ENCODE measurements at regions not wholly inside any gene's neighbourhood (a gene's known extent, or its start where the extent isn't known, plus 50 kb on each side); places are given as distances from the start of the nearest gene placed in this dataset.

DNA sequence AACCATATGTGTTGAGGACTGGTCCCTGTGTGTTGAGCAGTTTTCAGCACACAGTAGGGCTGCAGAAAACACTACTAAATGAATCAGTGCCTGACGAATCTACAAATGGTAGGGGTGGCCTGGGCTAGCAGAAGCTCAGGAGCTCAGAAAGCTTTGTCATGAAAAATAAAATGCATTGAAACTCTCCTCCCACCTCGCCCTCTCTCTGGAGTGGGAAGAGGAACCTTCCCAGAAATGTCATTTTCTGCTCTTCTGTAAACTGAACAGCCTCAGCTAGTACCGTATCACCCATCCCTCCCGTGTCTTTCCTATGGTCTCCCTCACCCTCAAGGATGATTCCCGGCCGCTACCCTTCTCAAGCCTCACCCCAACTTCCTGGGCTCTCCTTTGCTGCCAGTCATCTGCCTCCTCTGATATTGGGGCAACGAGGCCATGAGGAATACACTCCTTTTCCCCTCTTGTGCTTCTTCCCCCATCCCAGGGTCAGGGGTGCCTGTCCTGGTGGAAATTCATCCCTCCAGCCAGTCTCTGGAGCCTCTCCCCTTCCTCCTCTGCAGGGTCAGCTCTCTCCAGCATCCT lies 734.5 kb downstream of the PTPRU start:
- DNase-seq (ENCODE audit: low spot score), result no peak

DNA sequence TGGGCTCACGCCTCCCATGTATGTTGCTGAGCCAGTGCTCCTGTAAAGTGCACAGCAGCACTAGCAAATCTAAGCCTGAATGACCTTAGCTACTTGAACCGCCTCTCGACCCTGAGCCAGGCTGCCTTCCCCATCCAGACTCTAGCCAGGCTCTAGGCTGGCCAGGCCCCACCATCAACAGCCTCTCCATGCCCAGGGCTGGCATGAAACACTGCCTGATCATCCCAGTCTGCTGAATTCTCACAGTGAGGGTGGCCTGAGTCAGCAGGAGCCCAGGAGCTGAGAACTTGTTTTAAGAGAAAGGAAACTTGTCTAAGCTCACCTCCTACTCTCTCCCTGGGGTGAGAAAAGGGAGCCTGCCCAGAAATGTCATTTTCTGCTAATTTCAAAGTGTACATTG lies 733.3 kb downstream of the PTPRU start:
- no peak for DNase-seq (ENCODE audit: low spot score)

DNA sequence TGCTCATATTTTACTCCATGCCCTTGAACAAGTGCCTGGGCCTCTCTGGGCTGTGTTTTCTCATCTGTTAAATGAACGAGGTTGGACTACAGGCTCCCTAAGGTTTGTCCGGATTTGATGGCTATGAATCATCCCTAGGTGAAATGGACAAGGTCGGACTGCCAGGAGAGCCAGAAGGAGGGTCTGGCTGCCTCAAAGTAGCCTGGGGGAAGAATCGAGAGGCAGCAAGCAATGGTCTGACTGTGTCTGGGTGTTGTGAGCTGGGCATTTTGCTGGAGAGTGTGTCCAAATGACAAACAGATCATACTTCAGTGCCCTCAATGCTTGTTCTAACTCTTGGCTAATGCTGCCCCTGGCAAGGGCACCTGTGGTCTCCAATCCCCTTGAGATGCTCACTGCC lies 730.9 kb downstream of the PTPRU start:
- no peak for DNase-seq (ENCODE audit: low spot score)

DNA sequence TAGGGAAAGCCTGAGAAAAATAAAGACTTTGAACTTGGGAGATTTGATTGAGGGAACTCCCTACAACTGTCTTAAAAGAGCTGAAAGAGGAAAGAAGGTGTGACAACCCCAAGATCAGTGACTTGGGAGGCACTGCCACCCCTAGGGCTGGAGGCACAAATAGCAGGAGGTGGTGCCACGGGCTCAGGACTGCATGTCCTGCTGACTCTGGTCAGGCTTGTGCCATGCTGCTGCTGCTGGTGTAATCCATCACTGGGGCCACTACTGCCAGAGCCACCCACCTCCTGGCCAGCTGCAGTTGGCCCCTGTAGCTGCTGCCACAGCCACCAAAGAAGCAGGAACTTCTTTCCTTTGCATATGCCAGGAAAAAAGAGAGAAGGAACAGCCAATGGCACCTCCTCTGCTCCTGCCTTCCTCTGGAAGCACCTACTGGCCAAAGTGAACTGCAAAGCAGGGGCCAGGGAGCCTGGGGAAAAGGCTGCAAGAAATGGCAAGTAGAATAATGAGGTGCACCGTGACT lies 730.3 kb downstream of the PTPRU start:
- no peak for DNase-seq (ENCODE audit: low spot score)

DNA sequence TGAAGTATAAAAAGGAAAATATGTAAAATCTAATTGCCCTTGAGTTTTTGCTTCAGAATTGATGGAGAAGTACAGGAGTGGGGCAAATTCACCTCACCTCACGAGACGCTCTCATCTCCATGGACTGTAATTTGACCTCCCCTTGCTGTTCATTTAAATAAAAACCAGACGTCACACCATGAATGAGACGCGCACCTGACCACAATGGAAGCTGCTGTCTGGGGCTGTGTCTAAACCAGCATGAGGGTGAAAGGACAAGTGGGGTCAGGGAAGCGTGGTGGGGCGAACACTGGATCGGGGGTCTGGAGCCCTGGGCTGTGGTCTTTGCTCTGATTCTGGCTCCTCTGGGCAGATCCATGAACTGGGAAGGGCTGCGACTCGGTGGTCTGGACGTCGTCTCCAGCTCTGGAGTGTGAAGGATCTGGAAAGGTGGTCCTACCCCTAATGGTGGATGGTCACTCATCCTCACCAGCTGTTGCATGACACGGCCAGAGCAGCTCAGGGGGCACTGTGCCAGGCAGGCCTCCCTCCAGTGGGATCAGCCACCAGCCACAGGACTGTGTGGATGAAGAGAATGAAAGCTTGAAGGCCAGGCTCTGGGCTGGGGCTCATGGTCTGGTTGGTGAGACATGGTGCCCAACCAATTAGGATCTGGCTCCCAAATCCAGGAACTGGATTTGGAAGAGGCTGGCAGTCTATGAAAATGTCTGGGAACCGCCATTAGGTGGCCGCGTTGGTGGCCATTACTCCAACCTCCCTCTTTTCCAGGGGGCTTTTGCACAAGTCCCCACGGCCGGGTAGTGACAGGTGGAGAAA lies 728.6 kb downstream of the PTPRU start:
- DNase-seq (ENCODE audit: low spot score), result no peak

DNA sequence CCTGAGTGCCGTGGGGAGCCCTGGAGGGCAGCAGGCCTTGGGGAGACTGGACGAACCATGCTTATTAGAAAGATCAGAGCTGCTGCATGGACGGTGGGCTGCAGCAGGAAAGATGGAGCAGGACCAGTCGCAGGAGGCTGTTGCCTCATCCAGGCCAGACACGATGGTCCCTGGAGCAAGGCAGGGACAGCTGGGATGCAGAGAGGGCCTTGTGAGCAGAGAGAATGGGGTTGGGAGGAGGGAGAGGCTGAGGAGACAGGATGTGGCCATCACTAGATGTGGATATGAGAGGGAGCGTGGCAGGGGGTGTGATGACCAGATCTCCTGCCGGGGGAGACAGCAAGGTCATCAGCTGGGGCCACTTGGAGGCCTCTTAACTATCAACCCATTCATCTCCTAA lies 727.6 kb downstream of the PTPRU start:
- no peak for DNase-seq (ENCODE audit: low spot score)

DNA sequence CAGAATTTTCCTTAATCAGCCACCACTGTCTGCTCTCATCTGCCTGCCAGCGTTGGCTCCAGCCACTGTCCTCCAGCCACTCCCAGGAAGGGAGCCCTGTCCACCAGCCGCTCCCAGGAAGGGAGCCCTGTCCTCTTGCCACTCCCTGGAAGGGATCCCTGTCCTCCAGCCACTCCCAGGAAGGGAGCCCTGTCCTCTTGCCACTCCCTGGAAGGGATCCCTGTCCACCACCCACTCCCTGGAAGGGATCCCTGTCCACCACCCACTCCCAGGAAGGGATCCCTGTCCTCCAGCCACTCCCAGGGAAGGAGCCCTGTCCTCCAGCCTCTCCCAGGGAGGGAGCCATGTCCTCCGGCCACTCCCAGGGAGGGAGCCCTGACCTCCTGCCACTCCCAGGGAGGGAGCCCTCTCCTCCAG lies 726.5 kb downstream of the PTPRU start:
- DNase-seq (ENCODE audit: low spot score), result no peak

DNA sequence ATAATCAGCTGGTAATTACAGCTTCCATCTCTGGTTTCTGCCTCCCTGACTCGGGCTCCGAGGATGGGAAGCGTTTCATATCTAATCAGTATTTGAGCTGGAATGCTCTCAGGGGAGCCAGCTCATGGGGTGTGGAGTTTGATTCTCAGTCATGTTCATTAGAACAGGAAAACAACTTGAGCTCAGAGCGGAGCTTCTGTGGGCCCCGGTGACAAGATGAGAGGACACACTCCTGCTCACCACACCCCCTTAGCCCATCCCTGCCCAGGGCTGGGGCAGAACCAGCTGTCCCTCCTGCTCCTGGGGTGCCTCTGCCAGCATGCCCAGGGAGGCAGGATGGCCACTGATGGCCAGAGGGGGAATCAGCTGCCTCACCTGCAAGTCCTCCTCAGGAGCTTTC lies 726.0 kb downstream of the PTPRU start:
- DNase-seq (ENCODE audit: low spot score), result no peak

DNA sequence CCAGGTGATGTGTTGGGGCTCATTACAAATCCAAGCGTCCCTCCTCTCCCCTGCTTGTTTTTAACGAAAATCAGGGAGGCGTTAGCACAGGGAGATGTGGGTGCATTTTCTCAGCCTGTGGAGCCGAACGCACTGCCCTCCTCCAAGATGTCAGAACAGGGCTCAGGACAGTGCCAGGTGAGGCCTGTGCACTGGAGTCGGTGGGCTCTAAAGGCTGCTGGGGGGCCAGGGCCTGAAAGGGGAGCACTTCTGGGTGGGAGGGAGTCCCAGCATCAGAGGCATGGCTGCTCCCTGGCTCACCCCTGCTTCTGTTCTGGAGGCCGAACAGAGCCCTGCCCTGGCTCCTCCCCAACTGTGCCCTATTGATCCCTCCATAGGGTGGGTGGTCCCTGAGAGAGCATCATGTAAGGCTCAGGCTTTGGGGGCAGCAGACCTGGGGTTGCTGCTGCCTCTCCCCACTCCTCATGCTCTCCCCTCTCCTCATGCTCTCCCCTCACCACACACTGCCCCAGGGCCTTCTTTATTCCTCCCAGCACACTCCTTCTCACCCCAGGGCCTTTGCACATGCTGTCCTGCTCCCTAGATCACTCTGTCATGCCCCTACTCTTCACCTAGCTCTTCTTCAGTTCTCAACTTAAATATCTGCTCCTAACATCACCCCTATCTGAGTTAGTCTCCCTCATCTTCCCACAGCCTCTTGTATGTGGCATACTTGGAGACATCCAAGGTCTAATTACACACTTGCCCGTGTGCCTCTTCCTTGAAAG lies 725.2 kb downstream of the PTPRU start:
- DNase-seq (ENCODE audit: low spot score), result no peak

DNA sequence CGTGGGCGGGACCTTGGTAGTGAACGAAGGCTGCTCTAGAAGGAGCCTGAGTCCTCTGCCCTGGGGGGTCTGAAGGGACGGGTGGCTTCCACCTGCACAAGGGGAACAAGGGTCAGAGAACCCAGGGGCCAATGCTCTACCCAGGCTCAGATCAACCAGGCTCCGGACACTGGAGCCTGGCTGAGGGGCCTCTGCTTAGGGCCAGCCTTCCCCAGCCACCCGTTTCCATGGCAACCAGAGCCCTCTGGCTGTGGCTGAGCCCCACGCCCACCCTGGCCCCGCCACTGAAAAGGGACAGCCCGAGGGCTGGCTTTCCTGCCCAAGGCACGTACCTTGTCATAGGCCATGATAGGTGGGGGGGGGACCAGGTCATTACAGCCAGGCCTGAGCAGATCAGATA lies 724.6 kb downstream of the PTPRU start:
- no peak for DNase-seq (ENCODE audit: low spot score)

DNA sequence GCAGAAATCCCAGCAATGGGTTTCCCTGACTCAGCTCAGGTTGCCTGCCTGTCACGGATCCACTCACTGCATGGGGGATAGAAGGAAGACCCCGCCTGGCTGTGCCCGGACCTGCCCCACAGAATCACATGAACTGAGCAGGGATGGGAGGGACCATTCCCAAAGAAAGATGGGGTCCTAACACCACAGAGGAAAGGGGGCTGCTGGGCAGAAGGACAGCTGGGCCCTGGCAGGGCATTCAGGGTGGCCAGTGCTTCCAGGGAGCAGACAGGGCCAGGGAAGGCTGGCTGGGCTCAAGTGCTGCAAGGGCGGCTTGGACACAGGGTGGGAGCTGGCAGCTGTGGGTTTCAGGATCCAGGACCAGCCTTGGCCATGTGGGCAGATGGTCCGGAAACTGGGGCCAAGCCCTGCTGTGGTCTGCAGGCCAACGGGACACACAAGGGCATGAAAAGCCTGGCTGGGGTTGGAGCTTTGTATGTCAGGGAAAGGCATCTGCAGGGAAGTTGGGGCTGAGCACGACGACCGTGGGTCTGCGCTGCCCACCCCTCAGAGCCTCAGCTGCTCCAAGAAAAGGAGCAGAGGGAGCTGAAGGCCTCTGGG lies 723.9 kb downstream of the PTPRU start:
- no peak for DNase-seq (ENCODE audit: low spot score)

DNA sequence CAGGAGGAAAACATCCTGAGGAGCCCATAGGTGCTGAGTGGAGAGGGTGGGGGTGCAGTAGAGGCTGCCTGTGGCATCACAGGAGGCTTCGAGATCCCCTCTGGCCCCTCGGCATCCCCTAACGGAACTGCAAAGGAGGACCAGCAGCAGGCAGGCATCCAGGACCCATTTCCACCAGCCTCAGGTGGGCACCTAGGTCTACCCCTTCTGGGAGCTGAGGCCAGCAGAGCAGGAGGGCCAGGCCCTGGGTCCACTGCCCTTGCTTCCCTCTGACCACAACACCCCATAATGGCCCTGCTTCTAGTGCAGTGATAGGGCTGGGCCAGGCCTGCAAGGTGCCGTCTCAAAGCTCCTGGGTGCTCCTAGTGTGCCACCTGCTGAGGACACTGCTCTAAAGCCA lies 723.0 kb downstream of the PTPRU start:
- DNase-seq (ENCODE audit: low spot score), result no peak

DNA sequence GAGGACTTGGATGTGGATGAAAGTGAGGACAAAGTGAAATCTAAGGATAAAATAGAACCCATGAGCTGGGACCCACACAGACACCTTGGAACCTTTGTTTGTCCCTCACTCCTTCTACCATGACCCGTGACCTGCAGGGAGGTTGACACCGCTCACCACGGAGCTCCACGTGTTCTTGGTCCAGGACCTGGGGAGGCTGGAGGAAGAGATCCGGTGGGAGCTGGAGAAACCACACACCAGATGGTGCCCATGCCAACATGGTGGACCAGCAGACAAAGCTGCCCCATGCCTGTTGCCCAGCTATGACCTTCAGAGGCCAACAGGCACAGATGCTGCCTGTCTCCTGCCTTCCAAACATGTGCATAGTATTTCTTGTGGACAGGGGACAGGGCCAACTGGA lies 721.9 kb downstream of the PTPRU start:
- no peak for DNase-seq (ENCODE audit: low spot score)

DNA sequence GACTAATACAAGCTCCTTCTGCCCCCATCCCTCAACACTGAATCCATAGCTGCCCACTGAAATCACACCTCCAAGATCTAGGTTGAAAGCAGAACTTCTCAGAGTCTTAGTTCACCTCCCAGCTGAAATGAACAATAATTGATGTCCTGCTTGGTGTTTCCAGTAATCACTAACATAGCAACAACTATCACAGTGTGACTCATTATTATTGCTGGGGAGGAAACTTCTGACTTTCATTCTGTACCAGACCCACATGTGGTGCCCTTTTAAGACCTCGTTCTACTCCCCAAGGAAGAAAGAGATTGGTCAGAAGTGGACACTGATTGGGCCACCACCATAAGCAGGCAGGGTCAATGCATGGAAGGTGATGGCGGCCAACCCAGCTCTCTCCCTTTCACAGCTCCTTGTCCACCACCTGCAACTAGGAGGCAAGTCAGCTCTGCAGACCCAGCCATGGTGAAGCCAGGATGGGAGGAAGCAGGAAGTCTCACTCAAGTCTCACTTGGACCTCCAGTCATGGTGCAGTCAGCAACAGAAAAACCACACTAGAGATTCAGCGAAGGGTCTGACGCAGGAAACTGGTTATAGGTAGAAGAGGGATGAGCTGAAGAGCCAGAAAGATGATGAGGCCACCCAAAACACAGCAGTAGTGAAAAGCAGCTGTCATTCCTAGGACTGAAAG lies 720.2 kb downstream of the PTPRU start:
- DNase-seq (ENCODE audit: low spot score), result no peak

DNA sequence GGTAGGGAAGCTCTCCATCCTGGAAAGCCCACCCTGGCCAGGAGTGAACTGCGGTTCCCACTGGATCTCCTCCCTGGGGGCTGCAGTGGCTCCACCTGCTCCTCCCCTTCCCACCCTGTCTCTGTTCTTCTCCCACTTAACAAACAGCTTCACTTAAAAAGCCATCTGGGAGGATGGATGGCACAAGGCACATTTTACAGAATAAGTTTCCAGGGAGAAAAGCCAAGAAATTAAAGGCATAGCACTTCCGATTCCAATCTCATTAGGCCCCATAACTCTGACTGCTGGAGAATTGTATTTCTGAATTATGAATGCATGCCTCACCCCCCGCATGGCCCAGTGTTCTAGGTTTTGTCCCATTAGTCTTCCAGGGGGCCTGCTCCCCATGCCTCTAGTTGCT lies 718.3 kb downstream of the PTPRU start:
- no peak for DNase-seq (ENCODE audit: low spot score)

DNA sequence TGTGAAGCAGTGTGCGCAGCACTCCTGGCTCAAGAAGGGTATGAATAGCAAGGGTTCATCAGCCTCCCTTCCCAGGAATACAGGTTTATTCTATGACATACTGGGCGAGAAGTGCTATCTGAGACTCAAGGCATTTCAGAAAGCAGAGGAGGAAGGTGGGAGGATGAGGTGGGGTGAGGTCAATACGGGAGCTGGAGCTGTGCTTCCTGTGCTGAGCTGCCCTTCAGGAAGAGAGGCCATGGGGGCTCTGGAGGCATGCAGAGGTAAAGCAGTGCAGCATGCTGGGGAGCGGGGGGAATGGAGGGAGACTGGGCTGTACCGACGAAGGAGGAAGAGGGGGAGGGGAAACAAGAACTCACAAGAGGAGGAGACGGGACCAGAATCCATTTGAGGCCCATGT lies 717.6 kb downstream of the PTPRU start:
- no peak for DNase-seq (ENCODE audit: low spot score)

DNA sequence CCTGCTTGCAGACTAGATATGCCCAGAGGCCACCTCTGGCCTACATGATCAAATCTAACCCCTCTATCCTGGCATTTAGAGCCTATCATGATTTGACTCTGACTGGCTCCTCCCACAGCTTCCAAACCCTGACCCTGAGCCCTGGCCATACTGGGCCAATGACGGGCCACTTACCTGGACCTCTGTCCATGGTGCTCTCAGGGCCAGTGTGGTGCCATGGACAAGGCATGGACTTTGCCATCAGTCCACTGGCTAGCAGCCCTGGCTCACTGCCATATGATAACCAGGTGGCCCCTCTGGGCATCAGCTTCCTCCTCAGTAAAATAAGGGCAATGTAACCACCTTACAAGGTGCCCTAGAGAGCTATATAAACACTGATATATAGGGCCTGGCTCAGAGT lies 713.4 kb downstream of the PTPRU start:
- DNase-seq (ENCODE audit: low spot score), result no peak

DNA sequence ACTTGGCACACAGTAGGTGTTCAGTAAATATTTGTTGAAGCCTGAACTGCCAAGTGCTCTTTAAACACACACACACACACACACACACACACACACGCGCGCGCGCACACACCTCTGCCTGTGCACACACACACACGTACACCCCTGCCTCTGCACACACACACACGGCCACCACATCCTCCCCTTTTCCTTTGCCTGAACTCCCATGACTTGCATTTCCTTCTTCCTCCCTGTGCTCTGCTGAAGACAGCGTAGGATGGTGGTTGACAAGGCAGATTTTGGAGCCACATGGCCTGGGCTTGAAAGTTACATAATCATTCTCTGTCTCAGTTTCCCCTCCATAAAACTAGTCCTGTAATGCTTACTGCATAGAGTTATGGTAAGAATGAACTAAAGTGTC lies 712.3 kb downstream of the PTPRU start:
- DNase-seq (ENCODE audit: low spot score), result no peak

DNA sequence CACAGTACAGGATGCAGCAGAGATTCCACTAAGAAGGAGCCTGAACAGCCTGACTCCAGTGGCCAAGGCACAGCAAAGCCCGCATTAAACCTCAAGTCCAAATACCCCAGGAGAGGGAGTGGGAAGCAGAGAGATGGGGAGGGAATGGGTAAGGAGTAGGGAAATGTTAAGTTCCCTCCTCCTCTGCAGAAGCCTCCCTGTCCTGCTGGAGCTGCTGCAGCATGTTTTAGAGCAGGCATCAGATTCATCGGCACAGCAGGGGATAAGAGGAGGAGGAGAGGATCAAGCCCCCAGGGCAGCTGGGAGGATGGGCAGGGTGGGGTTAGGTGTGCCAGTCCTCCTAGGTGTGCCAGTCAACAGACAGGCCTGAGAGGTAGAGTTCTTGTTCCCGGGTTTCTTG lies 709.7 kb downstream of the PTPRU start:
- no peak for DNase-seq (ENCODE audit: low spot score)

DNA sequence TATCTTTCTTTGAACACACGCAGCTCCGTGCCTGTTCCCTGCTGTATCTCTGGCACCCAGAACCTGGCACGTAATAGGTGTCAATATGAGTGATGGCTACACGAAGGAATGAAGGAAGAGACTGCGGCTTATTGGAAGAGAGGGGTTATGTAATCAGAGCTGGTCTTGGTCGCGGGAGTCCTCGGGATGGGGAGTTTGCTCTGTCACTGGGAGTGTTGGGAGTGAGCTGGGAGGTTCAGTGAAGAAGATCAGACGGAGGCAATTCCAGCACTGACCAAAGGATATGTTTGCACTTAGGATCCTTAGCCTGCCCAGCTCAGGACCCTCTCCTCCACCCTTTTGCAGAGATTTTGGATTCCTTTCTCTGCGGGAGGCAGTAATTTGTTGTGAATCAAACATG lies 709.1 kb downstream of the PTPRU start:
- no peak for DNase-seq (ENCODE audit: low spot score)

DNA sequence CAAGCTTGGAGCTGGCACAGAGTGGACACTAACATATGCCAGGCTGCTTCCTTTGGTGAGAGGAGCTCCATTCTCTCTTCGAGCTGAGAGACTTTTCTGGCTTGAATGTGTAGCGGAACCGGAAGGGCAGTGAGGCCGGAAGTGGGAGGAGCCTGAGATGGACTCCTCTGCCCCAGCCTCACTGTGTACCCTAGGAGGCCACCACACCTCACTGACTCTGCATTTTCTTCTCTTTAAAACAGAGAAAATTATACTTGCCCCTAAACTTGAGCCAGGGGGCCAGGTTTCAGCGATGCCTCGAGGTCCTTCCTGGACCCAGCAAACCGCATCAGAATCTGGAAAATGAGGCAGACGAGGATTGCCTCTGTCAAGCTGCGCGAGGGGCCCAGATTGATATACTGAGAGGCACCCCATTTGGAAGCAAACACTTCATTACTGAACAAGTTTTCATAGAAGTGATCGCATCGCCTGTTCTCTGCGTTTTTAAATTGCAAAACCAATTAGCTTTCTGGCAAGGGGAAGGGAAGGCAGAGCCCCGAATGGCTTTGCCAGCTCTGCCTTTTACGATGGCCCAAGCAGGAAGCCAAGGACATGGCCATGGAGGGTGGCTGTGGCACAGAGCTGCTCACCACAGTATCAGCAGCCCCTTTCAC lies 708.1 kb downstream of the PTPRU start:
- no peak for DNase-seq (ENCODE audit: low spot score)

DNA sequence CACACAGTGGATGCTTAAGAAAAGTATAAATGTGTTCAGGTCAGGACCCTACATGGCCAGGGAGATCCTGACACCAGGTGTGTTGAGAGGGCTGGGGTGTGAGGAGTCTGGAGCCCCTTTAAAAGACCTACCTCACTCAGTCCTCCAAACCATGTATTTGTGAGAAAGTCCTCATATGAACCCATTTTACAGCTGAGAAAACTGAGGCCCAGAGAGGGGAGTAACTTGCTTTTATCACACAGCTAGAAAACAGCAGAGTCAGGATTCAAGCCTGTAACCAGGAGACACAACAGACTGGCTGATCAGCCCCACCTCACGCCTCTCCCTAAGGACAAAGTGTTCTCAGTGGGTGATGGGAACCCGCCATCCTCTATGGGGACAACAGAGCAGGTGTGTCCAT lies 706.7 kb downstream of the PTPRU start:
- no peak for DNase-seq (ENCODE audit: low spot score)
